Fibroblast of gingiva (primary cell): ENCODE measurements at regions not wholly inside any gene's neighbourhood (a gene's known extent, or its start where the extent isn't known, plus 50 kb on each side); places are given as distances from the start of the nearest gene placed in this dataset.
A peak's percentile ranks its signal among the peaks of the same experiment; 100 is the strongest.

Experiments
- DNase-seq: peaks from one replicate; pipeline ENCODE4 v3.0.0-alpha.2; 2011; ENCODE audit warnings: low read depth

GRCh38 chr15:62573876-62574275, 408.8 kb upstream of the C2CD4B start:
- no peak for DNase-seq

- no peak for DNase-seq
Observed at GRCh38 chr15:62578546-62578945, 413.5 kb upstream of the C2CD4B start.

- no peak for DNase-seq
Observed at GRCh38 chr15:62578960-62579359, 413.9 kb upstream of the C2CD4B start.

- no peak for DNase-seq
Observed at GRCh38 chr15:62579842-62580241, 414.8 kb upstream of the C2CD4B start.

GRCh38 chr15:62582580-62582979, 417.5 kb upstream of the C2CD4B start:
- no peak for DNase-seq

GRCh38 chr15:62584301-62585235, 419.5 kb upstream of the C2CD4B start:
- DNase-seq: no peak

- DNase-seq: peak; percentile 42
Observed at GRCh38 chr15:62588938-62589670, 424.0 kb upstream of the C2CD4B start.

- DNase-seq: peak; percentile 6
Observed at GRCh38 chr15:62591842-62592838, 427.1 kb upstream of the C2CD4B start.

- DNase-seq: no peak
Observed at GRCh38 chr15:62592920-62593319, 427.8 kb upstream of the C2CD4B start.

- DNase-seq: no peak
Observed at GRCh38 chr15:62593681-62594399, 428.8 kb upstream of the C2CD4B start.

- DNase-seq: no peak
Observed at GRCh38 chr15:62598217-62598616, 433.1 kb upstream of the C2CD4B start.

GRCh38 chr15:62599791-62600777, 435.0 kb upstream of the C2CD4B start:
- no peak for DNase-seq

GRCh38 chr15:62601777-62602545, 436.9 kb upstream of the C2CD4B start:
- DNase-seq: peak; percentile 59

- DNase-seq: peak; percentile 91
Observed at GRCh38 chr15:62603742-62604141, 438.7 kb upstream of the C2CD4B start.

GRCh38 chr15:62605282-62605681, 437.3 kb upstream of the TPM1 start:
- DNase-seq: no peak

- peak; percentile 98 for DNase-seq
Observed at GRCh38 chr15:62606376-62607113, 436.0 kb upstream of the TPM1 start.

GRCh38 chr15:62607114-62607462, 435.5 kb upstream of the TPM1 start:
- no peak for DNase-seq

- peak; percentile 34 for DNase-seq
Observed at GRCh38 chr15:62607643-62608042, 434.9 kb upstream of the TPM1 start.

GRCh38 chr15:62608369-62608768, 434.2 kb upstream of the TPM1 start:
- DNase-seq: no peak
